NCI-H526 (cell line): ENCODE measurements at regions not wholly inside any gene's neighbourhood (a gene's known extent, or its start where the extent isn't known, plus 50 kb on each side); places are given as distances from the start of the nearest gene placed in this dataset.

ENCODE experiments used
- DNase-seq, 2 experiments: peaks; one replicate each; lab custom pipeline; 2025; lab: John Stamatoyannopoulos, UW

DNA sequence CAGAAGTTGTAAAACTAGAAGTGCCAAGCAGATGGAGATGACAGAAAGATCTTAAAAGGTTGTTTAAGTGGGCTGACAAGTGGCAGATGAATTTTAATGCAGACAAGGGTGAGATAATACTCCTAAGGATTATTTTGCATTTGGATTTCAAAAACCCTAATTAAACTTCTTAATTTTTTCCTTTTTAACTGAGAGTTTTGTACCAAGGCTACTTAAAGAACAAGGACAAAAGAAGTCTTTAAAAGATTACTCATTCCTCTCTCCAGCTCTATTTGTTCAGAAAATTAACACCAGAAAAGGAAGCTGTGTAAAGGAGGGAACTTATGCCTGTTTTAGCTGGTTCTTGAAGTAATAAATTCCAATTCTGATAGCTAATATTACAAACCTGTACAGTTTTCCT lies 275.4 kb downstream of the ETNK1 start:
- no peak for DNase-seq

DNA sequence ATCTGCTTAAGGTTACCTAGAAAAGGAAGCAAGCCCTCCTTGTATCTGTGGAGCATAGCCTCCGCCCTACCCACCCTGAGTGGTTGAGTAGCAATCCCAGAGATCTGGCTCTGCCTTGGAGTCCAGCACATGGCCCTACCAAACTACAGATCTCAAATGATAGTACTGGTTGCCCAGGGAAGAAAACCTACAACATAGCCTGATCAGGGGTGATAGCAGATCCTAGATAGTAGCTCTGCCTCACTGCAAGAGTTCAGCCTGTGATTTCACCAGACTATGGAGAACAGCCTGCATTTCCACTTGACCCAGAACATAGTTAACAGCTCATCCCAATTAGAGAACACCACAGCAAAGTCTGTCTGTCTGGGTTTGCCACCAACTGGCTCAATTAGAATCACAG lies 279.5 kb downstream of the ETNK1 start:
- DNase-seq = no peak

- DNase-seq = no peak
Observed at GRCh38 chr12:22916241-22916640, 291.3 kb downstream of the ETNK1 start.

GRCh38 chr12:22916815-22917214 lies 291.8 kb downstream of the ETNK1 start:
- no peak for DNase-seq

GRCh38 chr12:22919883-22920282 lies 294.9 kb downstream of the ETNK1 start:
- no peak for DNase-seq

- DNase-seq = no peak
Observed at GRCh38 chr12:22923768-22924167, 298.8 kb downstream of the ETNK1 start.

- DNase-seq = no peak
Observed at GRCh38 chr12:22924391-22924790, 299.4 kb downstream of the ETNK1 start.

DNA sequence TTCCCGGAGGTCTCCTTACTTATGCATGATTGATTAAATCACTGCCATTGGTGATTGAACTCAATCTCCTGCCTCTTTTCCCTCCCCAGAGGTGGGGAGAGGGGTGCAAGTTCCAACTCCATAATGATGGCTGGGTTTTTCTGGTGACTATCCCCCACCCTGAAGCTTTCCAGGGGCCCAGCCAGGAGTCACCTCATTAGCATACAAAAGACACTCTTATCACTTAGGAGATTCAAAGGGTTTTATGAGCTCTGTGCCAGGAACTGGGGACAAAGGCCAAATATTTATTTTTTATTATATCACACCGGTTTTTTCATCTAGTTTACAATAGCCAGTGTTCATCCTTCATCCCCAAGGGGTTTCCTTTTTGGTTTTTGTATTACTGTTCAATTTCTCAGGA lies 300.7 kb downstream of the ETNK1 start:
- DNase-seq = no peak

GRCh38 chr12:22932431-22932830 lies 307.5 kb downstream of the ETNK1 start:
- no peak for DNase-seq

GRCh38 chr12:22935090-22935489 lies 310.1 kb downstream of the ETNK1 start:
- DNase-seq = no peak

DNA sequence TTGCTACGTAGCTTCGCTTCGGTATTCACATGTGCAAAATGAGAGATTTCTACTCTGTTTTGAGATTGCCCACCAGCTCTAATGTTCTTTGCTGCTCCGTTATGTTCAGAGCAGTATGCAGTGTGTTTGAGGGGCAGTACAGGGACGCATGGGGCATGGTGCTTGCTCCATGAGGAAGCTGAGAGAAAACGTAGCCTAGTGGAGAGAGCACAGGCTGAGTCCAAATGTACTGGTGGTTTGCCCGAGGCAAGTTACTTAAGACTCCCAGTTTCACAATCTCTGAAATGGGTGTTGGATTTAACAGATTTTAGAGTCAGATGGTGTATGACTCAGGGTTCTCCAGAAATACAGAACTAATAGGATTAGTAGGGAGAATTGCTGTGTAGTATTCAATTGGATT lies 310.5 kb downstream of the ETNK1 start:
- DNase-seq = no peak

- DNase-seq = no peak
Observed at GRCh38 chr12:22938323-22938722, 313.4 kb downstream of the ETNK1 start.

GRCh38 chr12:22951206-22951605 lies 326.2 kb downstream of the ETNK1 start:
- no peak for DNase-seq

GRCh38 chr12:22956690-22957089 lies 331.7 kb downstream of the ETNK1 start:
- no peak for DNase-seq

- no peak for DNase-seq
Observed at GRCh38 chr12:22967171-22967570, 342.2 kb downstream of the ETNK1 start.

DNA sequence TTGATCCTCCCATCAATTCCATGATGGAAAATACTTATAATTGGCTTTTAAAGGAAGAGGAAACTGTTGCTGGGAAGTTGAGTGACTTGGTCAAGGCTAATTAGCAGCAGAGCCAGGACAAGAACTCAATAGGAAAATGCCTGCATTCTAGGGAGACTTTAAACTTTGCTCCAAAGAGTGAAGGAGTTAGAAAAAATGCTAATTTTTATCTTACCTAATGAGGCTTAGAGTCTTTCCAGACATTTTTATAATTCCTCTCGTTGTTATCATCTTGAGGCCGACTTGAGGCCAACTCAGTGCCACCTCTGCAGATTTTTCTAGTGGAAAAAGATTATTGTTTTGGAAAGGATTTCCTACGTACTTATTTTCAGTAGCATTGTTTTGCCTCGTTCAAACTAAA lies 344.6 kb downstream of the ETNK1 start:
- DNase-seq = no peak

DNA sequence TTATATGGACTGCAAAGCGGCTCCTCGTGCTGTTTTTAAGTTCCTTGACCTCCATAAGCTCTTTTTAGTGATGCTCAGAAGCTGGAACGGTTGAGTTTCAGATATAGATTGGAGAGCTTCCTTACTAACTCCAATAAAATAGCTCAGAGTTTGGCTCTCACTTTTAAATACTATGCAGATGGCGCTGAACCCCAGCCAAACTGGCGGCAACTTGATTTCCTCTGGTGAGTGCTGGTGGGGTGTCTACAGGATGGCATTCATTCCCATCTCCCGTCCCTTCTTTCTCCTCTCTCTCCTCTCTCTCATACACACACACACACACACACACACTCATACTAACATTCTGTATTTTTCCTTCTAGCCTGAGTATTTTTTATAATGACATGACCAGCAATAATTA lies 346.3 kb downstream of the ETNK1 start:
- no peak for DNase-seq

DNA sequence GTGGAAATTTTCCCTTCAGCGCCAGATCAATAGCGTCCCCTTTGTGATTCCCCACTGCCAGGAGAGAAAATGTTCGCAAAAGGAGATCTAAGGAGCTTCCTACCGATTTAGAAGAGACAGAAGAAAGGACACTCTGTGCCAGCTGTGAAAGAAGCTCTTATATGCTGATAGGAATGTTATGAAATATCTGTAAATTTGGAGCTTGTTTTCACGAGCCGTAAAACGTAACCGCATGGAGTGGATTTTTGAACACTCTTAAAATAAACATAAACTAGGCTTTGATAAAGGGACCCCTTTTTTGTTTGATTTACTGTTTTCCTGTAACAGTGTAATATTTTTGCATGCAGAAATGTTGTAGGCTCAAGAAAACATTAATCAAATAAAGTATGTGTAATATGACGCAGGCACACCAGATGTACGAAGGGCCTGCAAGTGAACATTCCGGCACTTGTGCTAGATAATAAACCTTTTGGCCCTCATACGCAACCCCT lies 346.8 kb downstream of the ETNK1 start:
- DNase-seq = no peak

DNA sequence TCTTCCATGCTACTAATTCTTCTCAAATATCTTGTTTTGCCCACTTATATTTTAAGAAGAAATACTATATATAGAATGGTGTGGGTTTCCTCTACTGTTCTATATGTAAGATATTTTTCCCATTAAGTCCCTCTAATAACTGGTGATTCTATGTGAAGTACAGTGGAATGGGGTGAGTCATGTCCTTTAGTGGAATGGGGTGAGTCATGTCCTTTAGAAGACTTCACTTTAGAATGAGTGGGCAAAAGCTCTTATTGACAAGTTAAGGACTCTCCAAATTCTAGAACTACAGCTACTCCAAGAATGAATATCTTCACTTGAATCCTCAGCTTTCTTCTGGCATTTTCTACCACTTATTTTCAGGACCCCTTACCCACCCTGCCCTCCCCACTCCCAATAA lies 349.9 kb downstream of the ETNK1 start:
- no peak for DNase-seq

GRCh38 chr12:22978962-22979361 lies 354.0 kb downstream of the ETNK1 start:
- DNase-seq = no peak

GRCh38 chr12:22979854-22980469 lies 355.0 kb downstream of the ETNK1 start:
- DNase-seq = no peak

- DNase-seq = peak in 1 of 2 experiments; percentile 8
Observed at GRCh38 chr12:22981711-22982110, 356.7 kb downstream of the ETNK1 start.

DNA sequence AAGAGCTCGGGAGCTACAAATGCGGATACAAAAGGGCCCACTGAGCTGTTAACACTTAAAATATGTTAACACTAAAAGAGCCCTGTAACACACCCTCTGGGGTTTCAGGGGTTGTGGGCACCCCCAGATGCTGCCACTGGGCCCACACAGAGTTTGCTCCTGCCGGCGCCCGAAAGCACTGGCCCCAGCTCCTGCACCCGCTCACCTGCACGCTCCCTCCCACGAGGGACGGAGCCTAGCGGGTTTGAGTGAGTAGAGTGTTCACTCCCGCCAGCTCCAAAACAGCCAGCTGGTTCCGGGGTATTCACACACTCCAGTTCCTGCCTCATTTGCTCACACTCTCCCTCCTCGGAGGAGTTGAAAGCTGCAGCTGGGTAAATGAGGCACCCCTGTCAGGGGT lies 357.7 kb downstream of the ETNK1 start:
- no peak for DNase-seq

DNA sequence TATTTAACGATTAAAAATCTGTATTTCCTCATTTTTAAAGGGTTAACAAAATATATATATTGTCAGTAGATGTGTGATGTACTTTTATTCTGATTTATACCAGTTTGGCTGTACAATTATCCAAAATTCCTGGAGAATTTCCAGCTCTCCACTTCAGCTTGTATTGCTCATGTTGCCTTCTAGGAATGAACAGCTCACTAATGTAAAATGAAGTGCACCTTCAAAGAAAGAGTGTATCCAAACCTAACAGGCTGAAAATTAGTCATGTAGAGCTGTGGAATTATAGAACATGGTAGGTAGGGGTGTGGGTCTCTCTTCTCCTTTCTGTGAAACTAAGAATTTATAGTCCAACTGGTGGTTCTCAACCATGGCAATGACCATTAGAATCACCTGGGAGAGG lies 362.0 kb downstream of the ETNK1 start:
- no peak for DNase-seq

DNA sequence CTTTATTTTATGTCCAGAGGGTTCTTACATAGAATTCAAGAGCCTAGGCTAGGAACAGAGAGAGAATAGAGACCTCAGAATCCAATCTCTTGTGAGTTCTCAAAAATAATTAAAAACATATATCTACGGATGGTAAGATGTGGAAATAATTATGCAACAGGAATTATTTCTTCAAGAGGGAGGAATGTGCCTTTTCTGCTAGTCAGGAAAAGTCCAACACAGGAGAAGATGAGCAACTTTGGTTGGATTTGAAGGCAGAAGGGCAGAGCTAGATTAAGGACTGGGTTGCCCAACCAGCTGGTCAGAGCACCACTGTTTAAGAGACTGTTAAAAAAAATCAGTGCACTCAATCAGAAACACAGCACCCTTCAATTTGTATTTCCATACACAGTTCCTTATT lies 365.5 kb downstream of the ETNK1 start:
- no peak for DNase-seq
